Neuronal stem cell (in vitro differentiated cells): ENCODE measurements at regions not wholly inside any gene's neighbourhood (a gene's known extent, or its start where the extent isn't known, plus 50 kb on each side); places are given as distances from the start of the nearest gene placed in this dataset.

ENCODE experiments used
- DNase-seq: peaks from one replicate; pipeline ENCODE4 v3.0.0-alpha.2; 2013; ENCODE audit warnings: low spot score
- H2AFZ ChIP-seq: one replicate; pipeline ENCODE4 v1.6.1; 2013; ENCODE audit warnings: mild to moderate bottlenecking, low read length, inconsistent platforms
- H2AK5ac ChIP-seq: 2 replicates; pipeline ENCODE4 v1.6.1; 2013; ENCODE audit warnings: low read depth, mild to moderate bottlenecking, inconsistent platforms, low read length, moderate library complexity, mixed read lengths
- H2BK120ac ChIP-seq: 2 replicates; pipeline ENCODE4 v1.6.1; 2013; ENCODE audit warnings: low read depth, mild to moderate bottlenecking, inconsistent platforms, low read length, moderate library complexity, mixed read lengths
- H2BK12ac ChIP-seq: one replicate; pipeline ENCODE4 v1.6.1; 2013; ENCODE audit warnings: low read length, inconsistent platforms
- H2BK15ac ChIP-seq: 2 replicates; pipeline ENCODE4 v1.6.1; 2013; ENCODE audit warnings: mild to moderate bottlenecking, low read length, inconsistent platforms, mixed read lengths
- H2BK5ac ChIP-seq: one replicate; pipeline ENCODE4 v1.6.1; 2013; ENCODE audit warnings: inconsistent platforms, mild to moderate bottlenecking, low read length, moderate library complexity
- H3K14ac ChIP-seq: one replicate; pipeline ENCODE4 v1.6.1; 2013; ENCODE audit warnings: low read length, inconsistent platforms
- H3K18ac ChIP-seq: 2 replicates; pipeline ENCODE4 v1.6.1; 2013; ENCODE audit warnings: low read length, inconsistent platforms
- H3K23ac ChIP-seq: 2 replicates; pipeline ENCODE4 v1.6.1; 2013; ENCODE audit warnings: low read depth, mild to moderate bottlenecking, mixed read lengths, low read length, inconsistent platforms; ENCODE audit not compliant: poor library complexity
- H3K27ac ChIP-seq: replicated peaks from 3 replicates; pipeline ENCODE4 v1.5.1; 2013; ENCODE audit warnings: low read length, inconsistent platforms
- H3K27me3 ChIP-seq, 3 experiments: 2 replicates each; pipeline ENCODE4 v1.6.1; 2013; ENCODE audit warnings: low read length in 3 of 3, mild to moderate bottlenecking in 2 of 3, inconsistent platforms in 1 of 3, low read depth in 1 of 3, mixed read lengths in 1 of 3, moderate library complexity in 1 of 3; ENCODE audit not compliant: control insufficient read depth in 3 of 3, insufficient read depth in 3 of 3
- H3K36me3 ChIP-seq, 2 donors: replicated peaks in 1 of 2; 2 replicates each; pipeline ENCODE4 v1.6.1; 2013; ENCODE audit warnings: low read length in 2 of 2; ENCODE audit not compliant: control insufficient read depth in 2 of 2, insufficient read depth in 2 of 2
- H3K4ac ChIP-seq: 2 replicates; pipeline ENCODE4 v1.6.1; 2013; ENCODE audit warnings: inconsistent platforms, mild to moderate bottlenecking, low read length, moderate library complexity
- H3K4me1 ChIP-seq, 2 donors: 1 replicate in 1 of 2; 2 replicates in 1 of 2; pipeline ENCODE4 v1.6.1; 2013; ENCODE audit warnings: low read length in 2 of 2, low read depth in 1 of 2; ENCODE audit not compliant: control insufficient read depth in 2 of 2, insufficient read depth in 1 of 2
- H3K4me2 ChIP-seq: one replicate; pipeline ENCODE4 v1.6.1; 2013; ENCODE audit warnings: mild to moderate bottlenecking, low read length, inconsistent platforms; ENCODE audit not compliant: insufficient read depth, poor library complexity, severe bottlenecking
- H3K4me3 ChIP-seq, 2 donors: 2 replicates each; pipeline ENCODE4 v1.5.1; 2013; ENCODE audit warnings: low read length in 2 of 2, mild to moderate bottlenecking in 2 of 2, inconsistent platforms in 1 of 2, moderate library complexity in 1 of 2
- H3K79me1 ChIP-seq: one replicate; pipeline ENCODE4 v1.6.1; 2013; ENCODE audit warnings: low read depth, mild to moderate bottlenecking, inconsistent platforms, low read length, moderate library complexity
- H3K9ac ChIP-seq: one replicate; pipeline ENCODE4 v1.6.1; 2013; ENCODE audit warnings: mild to moderate bottlenecking, low read depth, low read length, inconsistent platforms; ENCODE audit not compliant: poor library complexity
- H3K9me3 ChIP-seq, 2 donors: replicated peaks in 1 of 2; 2 replicates each; pipeline versions ENCODE3 to v1.6.1; 2013; ENCODE audit warnings: low read length in 2 of 2, mild to moderate bottlenecking in 2 of 2, inconsistent platforms in 1 of 2, low read depth in 1 of 2, mixed read lengths in 1 of 2, moderate library complexity in 1 of 2; ENCODE audit not compliant: control insufficient read depth in 2 of 2, insufficient read depth in 1 of 2
- H4K8ac ChIP-seq: one replicate; pipeline ENCODE4 v1.6.1; 2013; ENCODE audit warnings: low read depth, mild to moderate bottlenecking, inconsistent platforms, low read length, moderate library complexity
- H4K91ac ChIP-seq: one replicate; pipeline ENCODE4 v1.6.1; 2013; ENCODE audit warnings: low read length, low read depth, mild to moderate bottlenecking, inconsistent platforms; ENCODE audit not compliant: poor library complexity
- WGBS, 2 donors: extraction: QIAGEN DNeasy Blood & Tissue Kit; methylation state at CpG; one replicate each; pipeline ENCODE4 v1.1.7; 2013; ENCODE audit warnings: missing lambda C conversion rate in 2 of 2, mixed read lengths in 1 of 2; ENCODE audit not compliant: insufficient read length in 2 of 2, insufficient replicate concordance in 1 of 2; ENCODE audit errors: extremely low coverage in 2 of 2; 5-methylcytosine and 5-hydroxymethylcytosine counted together

- no peak overlapping the region for H3K14ac ChIP-seq
- no peak overlapping the region for H3K18ac ChIP-seq
- no peak overlapping the region for H3K4ac ChIP-seq
- no peaks in the 10 kb centered on the region for H3K27me3 ChIP-seq
- no peak overlapping the region for H2BK120ac ChIP-seq
- H3K4me1 ChIP-seq, result no peaks in the 10 kb centered on the region
- H3K4me3 ChIP-seq, result no peak overlapping the region
- H2BK5ac ChIP-seq, result no peak overlapping the region
- no CpG with 5 or more reads among the region's 3 CpGs for WGBS, 2 donors
- no peak overlapping the region for H3K27ac ChIP-seq
- no peak overlapping the region for H2AFZ ChIP-seq
- no peak overlapping the region for H4K91ac ChIP-seq
- no peak overlapping the region for H2AK5ac ChIP-seq
- H3K4me2 ChIP-seq, result no peak overlapping the region
- no peak overlapping the region for H2BK12ac ChIP-seq
- H3K36me3 ChIP-seq, result no peaks in the 10 kb centered on the region
- H4K8ac ChIP-seq, result no peak overlapping the region
- H3K9me3 ChIP-seq, result no peaks in the 10 kb centered on the region
- no peak overlapping the region for H3K23ac ChIP-seq
- no peak for DNase-seq
- no peak overlapping the region for H3K9ac ChIP-seq
- no peak overlapping the region for H2BK15ac ChIP-seq
- H3K79me1 ChIP-seq, result no peaks in the 10 kb centered on the region
Measured at GRCh38 chr9:90985631-90986030, 184.0 kb downstream of the SYK start.

- no peaks in the 10 kb centered on the region for H3K27me3 ChIP-seq
- no peak overlapping the region for H3K4me2 ChIP-seq
- no peak overlapping the region for H2AK5ac ChIP-seq
- no peak overlapping the region for H3K23ac ChIP-seq
- DNase-seq, result no peak
- no peak overlapping the region for H4K91ac ChIP-seq
- no peak overlapping the region for H3K14ac ChIP-seq
- no peak overlapping the region for H3K4me3 ChIP-seq
- no peak overlapping the region for H2AFZ ChIP-seq
- no CpG with 5 or more reads among the region's 3 CpGs for WGBS, 2 donors
- H3K79me1 ChIP-seq, result no peaks in the 10 kb centered on the region
- H3K36me3 ChIP-seq, result no peaks in the 10 kb centered on the region
- H2BK15ac ChIP-seq, result no peak overlapping the region
- no peak overlapping the region for H2BK5ac ChIP-seq
- no peak overlapping the region for H3K4ac ChIP-seq
- H2BK120ac ChIP-seq, result no peak overlapping the region
- no peak overlapping the region for H3K27ac ChIP-seq
- no peaks in the 10 kb centered on the region for H3K4me1 ChIP-seq
- H3K9me3 ChIP-seq, result no peaks in the 10 kb centered on the region
- no peak overlapping the region for H3K18ac ChIP-seq
- no peak overlapping the region for H2BK12ac ChIP-seq
- H4K8ac ChIP-seq, result no peak overlapping the region
- no peak overlapping the region for H3K9ac ChIP-seq
Measured at GRCh38 chr9:90986161-90986560, 184.5 kb downstream of the SYK start.

GRCh38 chr9:90987566-90987965 is 185.9 kb downstream of the SYK start:
- no peak overlapping the region for H2BK5ac ChIP-seq
- no peak overlapping the region for H4K91ac ChIP-seq
- no peak overlapping the region for H3K4ac ChIP-seq
- H3K79me1 ChIP-seq, result no peaks in the 10 kb centered on the region
- no peaks in the 10 kb centered on the region for H3K27me3 ChIP-seq
- no peaks in the 10 kb centered on the region for H3K9me3 ChIP-seq
- no peak overlapping the region for H2BK15ac ChIP-seq
- no peak overlapping the region for H3K14ac ChIP-seq
- no peak overlapping the region for H3K9ac ChIP-seq
- no peak overlapping the region for H2AK5ac ChIP-seq
- no peaks in the 10 kb centered on the region for H3K4me1 ChIP-seq
- H3K4me3 ChIP-seq, result no peak overlapping the region
- no peak overlapping the region for H3K27ac ChIP-seq
- H2BK120ac ChIP-seq, result no peak overlapping the region
- no peak overlapping the region for H4K8ac ChIP-seq
- no peak overlapping the region for H3K4me2 ChIP-seq
- H2BK12ac ChIP-seq, result no peak overlapping the region
- H2AFZ ChIP-seq, result no peak overlapping the region
- H3K18ac ChIP-seq, result no peak overlapping the region
- no CpG with 5 or more reads among the region's 2 CpGs for WGBS, 2 donors
- no peak overlapping the region for H3K23ac ChIP-seq
- no peaks in the 10 kb centered on the region for H3K36me3 ChIP-seq
- no peak for DNase-seq

- WGBS, 2 donors, result no CpG with 5 or more reads among the region's 1 CpG
- Histone ChIP-seq H2AK5ac (no peak overlapping the region), H3K27ac (no peak overlapping the region), H3K9me3 (no peaks in the 10 kb centered on the region), H2AFZ (no peak overlapping the region), H4K91ac (no peak overlapping the region), H3K14ac (no peak overlapping the region), H3K27me3 (no peaks in the 10 kb centered on the region), H2BK120ac (no peak overlapping the region), H2BK12ac (no peak overlapping the region), H3K36me3 (no peaks in the 10 kb centered on the region), H3K4me2 (no peak overlapping the region), H4K8ac (no peak overlapping the region), H3K4me1 (no peaks in the 10 kb centered on the region), H3K18ac (no peak overlapping the region), H2BK15ac (no peak overlapping the region), H3K23ac (no peak overlapping the region), H3K4ac (no peak overlapping the region), H3K4me3 (no peak overlapping the region), H3K9ac (no peak overlapping the region), H3K79me1 (no peaks in the 10 kb centered on the region), H2BK5ac (no peak overlapping the region)
- DNase-seq, result no peak
Measured at GRCh38 chr9:90988318-90988717, 186.7 kb downstream of the SYK start.
